Endothelial cell of umbilical vein (primary cell): ENCODE measurements at regions not wholly inside any gene's neighbourhood (a gene's known extent, or its start where the extent isn't known, plus 50 kb on each side); places are given as distances from the start of the nearest gene placed in this dataset.

Experiments
- BruUV-seq: library from RNA; stranded (reverse); fragments of 400-500 nt; replicated peaks from 2 replicates; lab custom pipeline; 2021; lab: Mats Ljungman, UMichigan
- CTCF ChIA-PET: fragments of 300-600, 350-600 bp; sonication (Branson Sonifier 250); formaldehyde crosslinking; loops from one replicate; lab custom pipeline; 2021; ENCODE audit warnings: antibody characterized with exemption, inconsistent platforms; lab: Charles Lee
- POLR2A ChIA-PET: fragments of 300-600, 350-600 bp; sonication (Branson Sonifier 250); formaldehyde crosslinking; loops from one replicate; lab custom pipeline; 2021; ENCODE audit warnings: antibody characterized with exemption, inconsistent platforms; lab: Charles Lee
- DNase-seq: peaks from one replicate; pipeline ENCODE4 v3.0.0-alpha.2; 2011; ENCODE audit warnings: low read depth, low spot score
- FAIRE-seq: peaks from 2 replicates; lab custom pipeline; 2011; peaks lifted over from hg19 to GRCh38; lab: Jason Lieb, UNC
- H2AFZ ChIP-seq: 2 replicates; pipeline ENCODE4 v1.6.0; 2012; ENCODE audit warnings: low read depth, low read length, control low read depth, inconsistent platforms
- H3K27ac ChIP-seq: 2 replicates; pipeline ENCODE4 v1.5.1; 2011; ENCODE audit warnings: low read depth, mild to moderate bottlenecking, control low read depth, low read length, moderate library complexity; ENCODE audit not compliant: insufficient read depth
- H3K27me3 ChIP-seq, 2 experiments: 2 replicates each; pipeline versions ENCODE4 v1.6.0 to v1.6.1; 2011; ENCODE audit warnings: low read length in 2 of 2, mixed read lengths in 1 of 2; ENCODE audit not compliant: control insufficient read depth in 2 of 2, insufficient read depth in 2 of 2
- H3K36me3 ChIP-seq, 2 experiments: 2 replicates in 1 of 2; 3 replicates in 1 of 2; pipeline ENCODE4 v1.5.1; 2011; ENCODE audit warnings: low read length in 2 of 2, mild to moderate bottlenecking in 1 of 2, moderate library complexity in 1 of 2; ENCODE audit not compliant: control insufficient read depth in 2 of 2, insufficient read depth in 2 of 2; ENCODE audit errors: extremely low read depth in 1 of 2
- H3K4me1 ChIP-seq: 3 replicates; pipeline ENCODE4 v1.5.1; 2011; ENCODE audit warnings: mild to moderate bottlenecking, low read length; ENCODE audit not compliant: control insufficient read depth, insufficient read depth; ENCODE audit errors: extremely low read depth
- H3K4me2 ChIP-seq: 2 replicates; pipeline ENCODE4 v1.6.1; 2011; ENCODE audit warnings: low read length, control low read depth, mixed read lengths; ENCODE audit not compliant: insufficient read depth
- H3K4me3 ChIP-seq, 3 experiments: fragments of 200-600 bp in 1 of 3; sonication (generic), shearing (Covaris generic) in 1 of 3; replicated peaks in 1 of 3; 2 replicates each; pipeline ENCODE4 v1.5.1; 2011 to 2016; ENCODE audit warnings: control low read depth in 3 of 3, low read length in 3 of 3, mild to moderate bottlenecking in 2 of 3, inconsistent platforms in 1 of 3, low read depth in 1 of 3, moderate library complexity in 1 of 3; ENCODE audit not compliant: insufficient read depth in 1 of 3
- H3K79me2 ChIP-seq: 2 replicates; pipeline ENCODE4 v1.6.0; 2012; ENCODE audit warnings: low read length, inconsistent platforms; ENCODE audit not compliant: control insufficient read depth, insufficient read depth
- H3K9ac ChIP-seq: replicated peaks from 2 replicates; pipeline ENCODE3; 2011; ENCODE audit warnings: low read length, control low read depth; ENCODE audit not compliant: insufficient read depth; ENCODE audit errors: extremely low read depth
- H3K9me1 ChIP-seq: replicated peaks from 3 replicates; pipeline ENCODE4 v1.6.0; 2011; ENCODE audit warnings: mild to moderate bottlenecking, low read length; ENCODE audit not compliant: control insufficient read depth, insufficient read depth; ENCODE audit errors: extremely low read depth
- H3K9me3 ChIP-seq: replicated peaks from 2 replicates; pipeline ENCODE4 v1.5.1; 2012; ENCODE audit warnings: low read length, inconsistent platforms; ENCODE audit not compliant: control insufficient read depth, insufficient read depth
- H4K20me1 ChIP-seq: replicated peaks from 2 replicates; pipeline ENCODE3; 2011; ENCODE audit warnings: mild to moderate bottlenecking, low read length; ENCODE audit not compliant: control insufficient read depth, insufficient read depth; ENCODE audit errors: extremely low read depth
- CTCF ChIP-seq, 2 donors: IDR thresholded peaks; 1 replicate in 1 of 2; 2 replicates in 1 of 2; pipeline ENCODE4 v1.5.1; 2011; ENCODE audit warnings: low read length in 2 of 2, mild to moderate bottlenecking in 2 of 2, moderate library complexity in 2 of 2, control low read depth in 1 of 2, inconsistent platforms in 1 of 2, low read depth in 1 of 2; ENCODE audit not compliant: insufficient read depth in 1 of 2; ENCODE audit errors: extremely low read depth in 1 of 2
- FOS ChIP-seq: IDR thresholded peaks from 2 replicates; pipeline ENCODE4 v1.6.1; 2011; ENCODE audit warnings: mild to moderate bottlenecking, low read length, moderate library complexity, borderline replicate concordance; ENCODE audit not compliant: insufficient read depth
- MAX ChIP-seq: IDR thresholded peaks from 2 replicates; pipeline ENCODE4 v1.6.1; 2011; ENCODE audit not compliant: insufficient read depth, insufficient read length
- MYC ChIP-seq: IDR thresholded peaks from one replicate; pipeline ENCODE4 v1.6.1; 2011; ENCODE audit warnings: mild to moderate bottlenecking, low read depth, low read length
- POLR2AphosphoS5 ChIP-seq: IDR thresholded peaks from 2 replicates; pipeline ENCODE4 v1.6.1; 2012; ENCODE audit warnings: low read depth, mild to moderate bottlenecking, control low read depth, low read length, moderate library complexity; ENCODE audit not compliant: insufficient read depth
- dilution Hi-C: fragments of 300-500 bp; cut with MboI; formaldehyde crosslinking; loops from one replicate; pipeline ENCODE4 v1.15.0; 2019; ENCODE audit warnings: low sequenced_read_pairs; ENCODE audit not compliant: extremely low pct_ligation_motif_present
- intact Hi-C: fragments of 100-400 bp; cut with micrococcal nuclease; formaldehyde crosslinking; loops from one replicate; pipeline ENCODE4 v1.10.0; 2022

- Histone ChIP-seq H3K4me1 (no peaks in the 10 kb centered on the region), H2AFZ (no peak overlapping the region), H3K79me2 (no peaks in the 10 kb centered on the region), H3K27ac (no peak overlapping the region), H3K9me3 (no peaks in the 10 kb centered on the region), H3K9me1 (no peaks in the 10 kb centered on the region), H3K4me3 (no peak overlapping the region), H4K20me1 (no peaks in the 10 kb centered on the region), H3K27me3 (no peaks in the 10 kb centered on the region), H3K36me3 (no peaks in the 10 kb centered on the region), H3K4me2 (no peak overlapping the region), H3K9ac (no peak overlapping the region)
- BruUV-seq = no TSS peak
- dilution Hi-C loops = no loop called here
- TF ChIP-seq FOS = no peak
- no peak for TF ChIP-seq POLR2AphosphoS5
- TF ChIP-seq CTCF (IDR thresholded peaks at IDR 0.05; ENCODE audit: extremely low read depth in 1 of 2, insufficient read depth in 1 of 2, low read depth in 1 of 2, low read length in 2 of 2) = no peak
- no peak for TF ChIP-seq MYC
- TF ChIP-seq MAX = no peak
- DNase-seq (no peak), FAIRE-seq (no peak)
- intact Hi-C loops = no loop called here
- POLR2A ChIA-PET = no interaction called here
- CTCF ChIA-PET = no interaction called here
Observed at GRCh38 chr5:88483964-88484672, 215.5 kb upstream of the TMEM161B start.
